GM21737 (cell line): ENCODE measurements at regions not wholly inside any gene's neighbourhood (a gene's known extent, or its start where the extent isn't known, plus 50 kb on each side); places are given as distances from the start of the nearest gene placed in this dataset.

Experiments used
- ATAC-seq: cut with Tn5 transposase; IDR thresholded peaks from one replicate; pipeline ENCODE4 v1.9.1; 2021; ENCODE audit warnings: mild to moderate bottlenecking, moderate library complexity; ENCODE audit not compliant: unreplicated experiment

- no peak for ATAC-seq
Measured at GRCh38 chr6:2469428-2469827, 224.0 kb upstream of the GMDS start.

- no peak for ATAC-seq
Measured at GRCh38 chr6:2468601-2468955, 223.2 kb upstream of the GMDS start.

- no peak for ATAC-seq
Measured at GRCh38 chr6:2467929-2468600, 222.7 kb upstream of the GMDS start.

GRCh38 chr6:2465336-2465735, 219.9 kb upstream of the GMDS start:
- no peak for ATAC-seq

GRCh38 chr6:2464641-2465040, 219.2 kb upstream of the GMDS start:
- ATAC-seq, result no peak

- no peak for ATAC-seq
Measured at GRCh38 chr6:2462831-2463230, 217.4 kb upstream of the GMDS start.

- no peak for ATAC-seq
Measured at GRCh38 chr6:2460216-2460745, 214.9 kb upstream of the GMDS start.

GRCh38 chr6:2454180-2454579, 208.8 kb upstream of the GMDS start:
- no peak for ATAC-seq

- no peak for ATAC-seq
Measured at GRCh38 chr6:2450546-2450945, 205.1 kb upstream of the GMDS start.

GRCh38 chr6:2449572-2449940, 204.2 kb upstream of the GMDS start:
- no peak for ATAC-seq

- ATAC-seq, result no peak
Measured at GRCh38 chr6:2448826-2449571, 203.6 kb upstream of the GMDS start.

- ATAC-seq, result no peak
Measured at GRCh38 chr6:2447931-2448330, 202.5 kb upstream of the GMDS start.

- no peak for ATAC-seq
Measured at GRCh38 chr6:2447318-2447920, 202.0 kb upstream of the GMDS start.

GRCh38 chr6:2441601-2442475, 196.4 kb upstream of the GMDS start:
- no peak for ATAC-seq

- no peak for ATAC-seq
Measured at GRCh38 chr6:2440516-2440915, 195.1 kb upstream of the GMDS start.

GRCh38 chr6:2439632-2440031, 194.2 kb upstream of the GMDS start:
- ATAC-seq, result no peak

GRCh38 chr6:2439082-2439481, 193.7 kb upstream of the GMDS start:
- ATAC-seq, result no peak

- no peak for ATAC-seq
Measured at GRCh38 chr6:2436410-2437154, 191.2 kb upstream of the GMDS start.

- no peak for ATAC-seq
Measured at GRCh38 chr6:2435323-2435722, 189.9 kb upstream of the GMDS start.

- no peak for ATAC-seq
Measured at GRCh38 chr6:2434912-2435311, 189.5 kb upstream of the GMDS start.
